Stimulated activated CD8-positive, alpha-beta memory T cell treated with anti-CD3 and anti-CD28 coated beads, Interleukin-12 subunit alpha, Interleukin-12 subunit beta, amount 100 ng/mL, for 4 hours (primary cell): ENCODE measurements at regions not wholly inside any gene's neighbourhood (a gene's known extent, or its start where the extent isn't known, plus 50 kb on each side); places are given as distances from the start of the nearest gene placed in this dataset.

Experiments
- DNase-seq: peaks from one replicate; pipeline ENCODE4 v3.0.0-alpha.2; 2020; ENCODE audit warnings: low read depth

- no peak for DNase-seq
Measured at GRCh38 chr2:16256601-16257321, 316.4 kb downstream of the MYCN start.

- no peak for DNase-seq
Measured at GRCh38 chr2:16255120-16255519, 314.8 kb downstream of the MYCN start.

GRCh38 chr2:16254356-16254965, 314.1 kb downstream of the MYCN start:
- no peak for DNase-seq

DNA sequence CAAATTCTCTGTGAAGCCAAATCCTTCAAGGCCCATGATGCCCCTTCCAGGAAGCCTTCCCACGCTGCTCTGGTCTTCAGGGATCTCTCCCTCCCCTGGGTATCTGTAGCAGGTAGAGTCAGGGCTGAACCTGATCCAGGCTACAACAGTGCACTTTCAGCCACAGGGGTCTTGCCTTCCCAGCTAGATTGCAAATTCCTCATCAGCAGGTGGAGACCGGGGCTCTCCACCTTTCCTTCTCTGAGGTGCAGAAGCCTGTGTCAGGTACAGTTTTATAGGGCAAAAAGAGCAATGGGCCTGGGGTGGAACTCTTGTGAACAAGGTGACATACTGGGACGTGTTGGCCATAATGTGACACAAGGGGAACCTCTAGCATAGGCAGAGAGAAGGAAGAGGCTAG, 312.9 kb downstream of the MYCN start:
- no peak for DNase-seq

- DNase-seq, result no peak
Measured at GRCh38 chr2:16252891-16253290, 312.5 kb downstream of the MYCN start.

- DNase-seq, result no peak
Measured at GRCh38 chr2:16252251-16252650, 311.9 kb downstream of the MYCN start.

- DNase-seq, result no peak
Measured at GRCh38 chr2:16251511-16252225, 311.3 kb downstream of the MYCN start.

DNA sequence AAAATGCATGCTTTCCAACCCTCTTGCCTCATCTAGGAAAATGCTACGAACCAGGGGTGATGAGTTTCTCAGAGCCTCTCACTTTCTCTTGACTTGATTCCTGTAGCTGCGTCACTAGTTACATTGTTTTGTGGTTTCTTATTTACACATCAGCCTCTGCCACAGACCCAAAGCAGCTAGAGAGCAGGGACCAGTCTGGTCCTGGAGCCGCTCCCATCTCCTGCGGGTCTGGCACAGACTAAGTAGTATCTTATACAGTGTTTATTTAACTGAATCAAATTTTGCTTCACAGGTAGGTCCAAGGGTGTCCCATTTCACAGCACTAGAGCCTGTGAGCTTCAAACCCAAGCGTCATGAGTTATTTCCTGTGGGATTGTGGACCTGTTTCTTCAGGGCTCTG, 310.5 kb downstream of the MYCN start:
- no peak for DNase-seq

DNA sequence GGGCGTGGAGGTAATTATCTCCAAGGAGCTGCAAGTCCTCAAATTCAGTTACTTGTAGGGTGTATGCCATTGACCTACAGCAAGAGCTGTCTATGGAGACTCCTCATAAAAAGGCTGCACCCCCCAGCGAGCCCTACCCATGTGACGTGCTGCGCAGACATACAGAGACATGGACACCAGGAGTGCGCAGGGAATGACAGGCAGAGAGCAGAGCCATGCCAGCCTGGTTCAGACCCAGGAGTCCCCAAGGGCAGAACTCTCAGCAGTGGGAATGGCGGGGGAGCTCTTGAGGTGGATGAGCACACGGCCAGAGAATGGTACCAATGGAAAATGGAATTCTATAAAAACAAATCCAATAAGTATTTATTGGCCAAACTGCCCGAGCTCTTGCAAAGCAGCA, 310.1 kb downstream of the MYCN start:
- no peak for DNase-seq

- no peak for DNase-seq
Measured at GRCh38 chr2:16250056-16250425, 309.7 kb downstream of the MYCN start.

GRCh38 chr2:16249246-16250055, 309.1 kb downstream of the MYCN start:
- no peak for DNase-seq

DNA sequence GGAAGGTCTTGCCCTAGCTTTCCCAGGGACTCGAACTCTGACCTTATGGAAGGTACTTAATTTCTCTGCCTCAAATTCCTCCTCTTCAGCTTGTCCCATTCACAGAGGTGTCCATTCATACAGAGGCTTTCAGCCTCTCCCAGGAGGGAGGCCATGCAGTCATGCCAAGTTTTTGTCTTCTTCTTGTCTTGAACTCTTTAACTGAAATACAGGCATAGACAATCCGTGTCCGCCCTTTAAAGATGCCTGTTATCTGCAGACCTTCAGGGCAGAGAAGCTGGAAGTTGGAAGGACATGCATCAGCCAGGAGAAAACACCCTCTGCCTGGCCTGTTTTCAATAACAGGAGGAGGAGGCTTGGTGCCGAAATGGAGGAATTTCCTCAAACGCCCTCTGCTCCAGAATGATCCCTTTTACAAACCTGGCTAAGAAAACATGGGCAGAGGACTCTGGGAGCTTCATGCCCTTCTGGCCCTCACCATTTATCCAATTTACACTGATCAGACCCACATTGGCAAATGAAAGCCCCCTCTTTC, 308.3 kb downstream of the MYCN start:
- no peak for DNase-seq

- DNase-seq, result no peak
Measured at GRCh38 chr2:16247326-16248122, 307.2 kb downstream of the MYCN start.

GRCh38 chr2:16246911-16247310, 306.6 kb downstream of the MYCN start:
- no peak for DNase-seq

- DNase-seq, result no peak
Measured at GRCh38 chr2:16246281-16246850, 306.0 kb downstream of the MYCN start.

GRCh38 chr2:16245481-16246054, 305.2 kb downstream of the MYCN start:
- DNase-seq, result no peak

GRCh38 chr2:16244966-16245320, 304.6 kb downstream of the MYCN start:
- DNase-seq, result no peak

DNA sequence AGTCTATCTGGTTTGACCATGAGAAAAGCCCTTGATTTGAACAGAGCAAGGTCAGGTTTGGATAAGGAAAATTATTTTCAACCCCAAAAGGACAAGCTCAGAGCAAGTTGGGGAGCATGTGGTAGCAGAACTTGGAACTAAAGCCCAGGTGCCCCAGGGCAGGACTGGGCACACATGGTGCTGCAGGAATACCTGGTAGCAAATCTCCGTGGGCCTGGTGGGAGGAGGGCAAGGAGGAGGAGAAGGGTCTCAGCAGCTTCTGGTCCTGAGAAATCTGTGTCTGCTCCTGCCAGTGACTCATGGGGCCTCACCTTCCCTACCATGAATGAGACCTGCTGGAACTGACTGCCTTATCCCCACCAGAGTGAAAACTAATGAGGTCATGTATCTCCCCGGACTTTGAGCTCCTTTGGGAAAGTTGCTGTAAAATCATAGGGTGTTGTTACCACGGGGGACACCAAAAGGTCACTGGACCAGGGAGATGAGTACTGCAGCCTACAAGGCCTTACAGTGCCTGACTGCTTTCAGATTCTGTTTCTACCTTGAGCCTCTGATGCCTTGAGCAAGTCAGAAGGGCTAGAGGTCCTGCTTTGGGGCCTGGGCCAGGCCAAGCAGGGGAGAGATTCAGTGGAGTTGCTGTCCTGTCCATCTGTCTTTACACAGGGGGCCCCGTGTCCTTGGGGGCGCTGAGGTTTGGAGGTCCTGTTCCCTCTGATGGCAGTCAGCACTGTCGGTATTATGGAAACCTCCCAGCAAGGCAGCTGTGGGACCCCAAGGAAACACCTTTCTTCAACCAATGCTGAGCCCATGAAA, 304.0 kb downstream of the MYCN start:
- no peak for DNase-seq

GRCh38 chr2:16243411-16243996, 303.2 kb downstream of the MYCN start:
- DNase-seq, result no peak

DNA sequence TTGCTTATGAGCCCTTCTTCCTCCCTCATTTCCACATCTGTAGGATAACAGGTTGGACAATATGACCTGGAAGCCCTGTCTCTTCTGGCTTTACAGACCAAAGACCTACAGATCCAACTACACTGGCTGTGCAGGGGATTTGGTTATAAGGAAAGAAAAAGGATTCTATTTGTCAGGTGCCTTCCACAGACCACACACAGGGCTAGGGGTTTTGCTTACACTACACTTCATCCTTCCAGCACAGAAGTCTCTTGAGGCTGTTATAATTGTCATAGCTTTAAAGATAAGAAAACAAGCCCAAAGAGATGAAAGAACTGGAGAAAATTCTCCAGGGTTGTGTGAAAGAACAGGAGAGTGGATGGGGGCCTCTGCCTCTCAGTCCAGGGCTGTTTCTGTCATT, 302.6 kb downstream of the MYCN start:
- DNase-seq, result no peak
